Occipital lobe (tissue), 1 donor: ENCODE measurements at regions not wholly inside any gene's neighbourhood (a gene's known extent, or its start where the extent isn't known, plus 50 kb on each side); places are given as distances from the start of the nearest gene placed in this dataset.

Source experiments
- DNase-seq: peaks from one replicate; lab custom pipeline; 2025; lab: John Stamatoyannopoulos, UW

GRCh38 chr2:145168091-145168490, 648.2 kb upstream of the ZEB2 start:
- no peak for DNase-seq

- DNase-seq = no peak
These were observed 646.9 kb upstream of the ZEB2 start for GRCh38 chr2:145166731-145167302.

- no peak for DNase-seq
These were observed 641.7 kb upstream of the ZEB2 start for GRCh38 chr2:145161656-145162055.

GRCh38 chr2:145160855-145161254, 640.9 kb upstream of the ZEB2 start:
- no peak for DNase-seq

GRCh38 chr2:145159676-145160075, 639.8 kb upstream of the ZEB2 start:
- no peak for DNase-seq

- DNase-seq = no peak
These were observed 638.0 kb upstream of the ZEB2 start for GRCh38 chr2:145157741-145158591.

GRCh38 chr2:145157036-145157675, 637.2 kb upstream of the ZEB2 start:
- no peak for DNase-seq

- no peak for DNase-seq
These were observed 636.3 kb upstream of the ZEB2 start for GRCh38 chr2:145156199-145156598.

- no peak for DNase-seq
These were observed 635.3 kb upstream of the ZEB2 start for GRCh38 chr2:145155196-145155595.

GRCh38 chr2:145154731-145155130, 634.8 kb upstream of the ZEB2 start:
- no peak for DNase-seq

GRCh38 chr2:145146691-145147090, 626.8 kb upstream of the ZEB2 start:
- no peak for DNase-seq

GRCh38 chr2:145144131-145144728, 624.3 kb upstream of the ZEB2 start:
- DNase-seq = no peak

- no peak for DNase-seq
These were observed 622.1 kb upstream of the ZEB2 start for GRCh38 chr2:145141981-145142380.

GRCh38 chr2:145140658-145141057, 620.7 kb upstream of the ZEB2 start:
- no peak for DNase-seq

- DNase-seq = no peak
These were observed 618.7 kb upstream of the ZEB2 start for GRCh38 chr2:145138626-145139025.

GRCh38 chr2:145137901-145138300, 618.0 kb upstream of the ZEB2 start:
- no peak for DNase-seq

- no peak for DNase-seq
These were observed 617.3 kb upstream of the ZEB2 start for GRCh38 chr2:145137211-145137610.

- DNase-seq = no peak
These were observed 616.8 kb upstream of the ZEB2 start for GRCh38 chr2:145136702-145137101.

- DNase-seq = no peak
These were observed 606.2 kb upstream of the ZEB2 start for GRCh38 chr2:145126146-145126545.

GRCh38 chr2:145124085-145124484, 604.2 kb upstream of the ZEB2 start:
- DNase-seq = no peak

GRCh38 chr2:145123606-145124005, 603.7 kb upstream of the ZEB2 start:
- peak; percentile 1 for DNase-seq

- DNase-seq = no peak
These were observed 599.3 kb upstream of the ZEB2 start for GRCh38 chr2:145119225-145119624.
